Head of caudate nucleus (tissue), 42 donors: ENCODE measurements at regions not wholly inside any gene's neighbourhood (a gene's known extent, or its start where the extent isn't known, plus 50 kb on each side); places are given as distances from the start of the nearest gene placed in this dataset.
"Not testable (repeated sequence)": the region's sequence is repeated elsewhere in the genome, so short reads cannot be mapped to it uniquely, and the experiment has no call there.

Experiments
- DNase-seq, 42 donors: peaks; one replicate each; pipeline versions ENCODE4 v3.0.0 to v3.0.0-alpha.2; 2020 to 2021; ENCODE audit warnings: mixed read lengths in 7 of 42
- intact Hi-C: fragments of 100-400 bp; cut with DNase I; formaldehyde crosslinking; loops from one replicate; pipeline ENCODE4 v1.15.0; 2022

DNA sequence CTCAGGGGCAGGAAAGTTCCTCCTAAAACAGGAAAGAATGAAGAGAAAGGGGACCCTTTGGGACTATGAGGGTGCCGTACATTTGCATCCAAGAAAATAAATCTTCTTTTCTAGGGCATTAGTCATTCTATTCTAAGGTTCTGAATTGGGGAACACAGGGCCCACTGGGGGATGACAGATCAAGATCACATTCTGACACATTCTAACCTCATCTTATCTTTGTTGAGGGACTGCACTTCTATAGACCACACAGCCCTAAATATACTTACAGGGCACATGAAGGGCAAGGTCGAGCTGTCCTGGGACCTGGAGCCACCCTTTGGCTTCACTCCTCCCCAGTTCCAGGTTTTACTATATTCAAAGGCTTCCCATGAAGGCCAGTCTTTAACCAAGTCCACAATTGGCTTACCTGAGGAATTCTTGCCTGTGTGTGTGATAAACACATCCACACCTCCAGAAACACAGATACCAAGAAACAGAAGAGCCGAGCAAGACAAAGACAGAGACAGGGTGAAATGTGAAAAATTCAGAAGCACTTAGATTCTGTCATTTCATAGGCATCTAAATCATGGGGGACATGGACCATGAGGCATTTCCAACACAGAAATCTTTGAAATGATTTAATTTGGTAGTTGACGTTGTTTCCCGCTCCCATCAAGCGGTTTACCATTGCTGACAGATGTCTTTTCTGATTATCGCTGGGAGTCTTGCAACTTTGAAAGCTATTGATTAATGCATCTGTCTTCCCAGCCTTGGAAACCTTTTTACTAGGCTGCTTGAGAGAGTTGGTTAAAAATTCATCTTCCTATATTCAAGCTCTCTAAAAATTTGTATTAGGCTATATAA lies 75.8 kb downstream of the CCDC71L start:
- no peak for DNase-seq
- intact Hi-C loops = no loop called here

DNA sequence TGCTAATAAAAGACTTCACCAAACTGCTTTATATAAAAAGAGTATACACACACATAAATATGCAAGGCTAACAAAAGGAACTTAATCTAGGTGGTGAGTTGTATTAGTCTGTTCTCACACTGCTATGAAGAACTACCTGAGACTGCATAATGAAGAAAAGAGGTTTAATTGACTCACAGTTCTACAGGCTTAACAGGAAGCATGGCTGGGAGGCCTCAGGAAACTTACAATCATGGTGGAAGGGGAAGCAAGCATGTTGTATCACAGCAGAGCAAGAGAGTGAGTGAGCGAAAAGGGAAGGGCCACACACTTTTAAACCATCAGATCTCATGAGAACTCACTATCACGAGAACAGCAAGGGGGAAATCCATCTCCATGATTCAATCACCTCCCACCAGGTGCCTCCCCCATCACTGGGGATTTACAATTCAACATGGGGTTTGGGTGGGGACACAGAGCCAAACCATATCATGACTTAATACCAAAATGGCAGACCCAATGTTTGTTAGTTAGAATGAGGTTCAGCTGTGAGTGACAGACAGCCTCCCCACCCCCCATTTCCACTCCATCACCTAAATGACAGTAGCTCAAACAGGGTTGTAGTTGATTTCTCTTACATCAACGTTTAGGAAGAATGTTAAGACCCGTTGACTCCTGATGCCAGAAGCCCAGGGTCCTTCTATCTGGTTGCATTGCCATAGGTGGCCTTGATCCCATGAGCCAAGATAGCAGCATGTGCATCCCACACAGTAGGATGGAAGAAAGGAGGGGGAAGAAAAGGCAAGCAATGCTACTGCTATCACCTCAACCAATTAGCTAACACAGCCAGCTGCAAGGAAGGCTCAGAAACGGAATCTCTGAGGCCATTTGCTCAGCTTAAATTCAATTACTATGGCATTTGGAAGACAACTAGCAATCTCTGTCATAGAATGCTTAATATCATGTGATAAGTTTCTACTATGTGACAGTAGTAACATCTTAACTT lies 77.0 kb downstream of the CCDC71L start:
- intact Hi-C loops = no loop called here
- no peak for DNase-seq

DNA sequence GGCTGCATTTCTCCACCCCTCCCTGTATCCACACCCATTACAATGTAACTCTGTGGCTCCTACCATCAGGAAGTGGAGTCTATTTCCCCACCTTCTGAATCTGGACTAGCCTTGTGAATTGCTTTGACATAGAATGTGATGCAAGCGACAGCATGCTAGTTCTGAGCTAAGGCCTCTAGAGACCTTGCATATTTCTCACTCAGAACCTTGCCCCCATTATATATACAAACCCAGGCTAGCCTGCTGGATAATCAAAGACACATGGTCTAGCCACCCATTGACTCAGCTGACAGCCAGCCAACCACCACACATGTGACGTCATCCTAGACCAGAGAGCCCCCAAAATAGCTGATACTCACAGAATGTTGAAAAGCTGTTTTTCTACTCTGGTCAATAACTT lies 77.9 kb downstream of the CCDC71L start:
- intact Hi-C loops = no loop called here

DNA sequence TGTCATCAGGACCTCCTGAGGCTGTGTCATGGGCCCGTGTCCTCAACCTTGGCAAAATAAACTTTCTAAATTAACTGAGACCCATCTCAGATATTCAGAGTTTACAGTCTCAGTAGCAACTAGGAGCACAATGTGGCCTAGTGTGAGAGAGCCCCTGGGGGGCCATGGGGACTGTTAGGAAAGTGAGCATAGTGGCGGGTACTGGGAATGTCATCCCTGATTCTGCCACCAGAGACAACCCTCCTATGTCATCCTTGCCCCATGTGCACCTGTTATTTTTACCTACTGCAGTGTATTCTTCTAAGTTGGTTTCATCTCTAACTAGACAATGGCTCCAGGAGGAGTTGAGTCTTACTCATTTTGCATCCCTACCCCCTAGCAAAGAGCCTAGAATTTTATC lies 78.6 kb downstream of the CCDC71L start:
- intact Hi-C loops = no loop called here
- no peak for DNase-seq

More for the DNA sequence above, 77.9 kb downstream of the CCDC71L start:
- DNase-seq = no peak

DNA sequence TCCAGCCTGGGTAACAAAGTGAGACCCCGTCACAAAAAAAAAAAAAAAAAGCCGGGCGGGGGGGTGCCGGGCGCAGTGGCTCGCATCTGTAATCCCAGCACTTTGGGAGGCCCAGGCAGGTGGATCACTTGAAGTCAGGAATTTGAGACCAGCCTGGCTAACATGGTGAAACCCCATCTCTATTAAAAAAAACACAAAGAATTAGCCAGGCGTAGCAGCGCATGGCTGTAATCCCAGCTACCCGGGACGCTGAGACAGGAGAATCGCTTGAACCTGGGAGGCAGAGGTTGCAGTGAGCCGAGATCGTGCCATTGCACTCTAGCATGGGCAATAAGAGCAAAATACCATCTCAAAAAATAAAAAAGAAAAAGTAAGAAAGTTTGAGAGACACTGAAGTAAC lies 81.9 kb downstream of the CCDC71L start:
- DNase-seq, intact Hi-C loops: not testable (repeated sequence)

DNA sequence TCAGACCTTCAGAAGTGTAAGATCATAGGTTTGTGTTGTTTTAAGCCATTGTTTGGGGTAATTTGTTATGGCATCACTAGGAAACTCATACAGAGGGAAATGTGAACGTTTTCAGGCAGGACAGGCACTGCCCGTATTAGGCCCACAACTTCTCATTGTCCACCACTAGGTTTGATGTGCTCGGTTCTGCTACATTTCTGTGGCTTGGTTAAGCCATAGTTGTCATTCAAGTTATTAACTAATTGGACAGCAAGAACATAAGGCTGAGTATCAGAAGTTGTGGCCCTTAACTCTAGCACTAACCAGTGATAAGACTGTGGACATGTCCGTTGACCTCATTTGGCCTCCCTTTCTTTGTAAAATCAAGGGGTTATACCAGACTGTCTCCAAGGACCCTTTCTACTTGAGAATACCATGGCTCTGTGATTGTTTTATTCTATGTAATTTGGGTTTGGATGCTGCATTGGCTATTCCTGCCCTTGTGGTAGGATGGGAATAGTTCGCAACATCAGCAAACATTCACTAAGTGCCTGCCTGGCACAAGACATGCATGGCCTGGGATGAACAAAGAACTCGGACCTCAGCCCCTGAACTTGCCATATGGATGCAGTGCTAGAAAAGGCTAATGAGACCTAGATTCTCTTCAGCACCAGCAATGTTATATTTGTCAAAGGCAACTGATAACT lies 85.7 kb downstream of the CCDC71L start:
- intact Hi-C loops = no loop called here
- DNase-seq = no peak

DNA sequence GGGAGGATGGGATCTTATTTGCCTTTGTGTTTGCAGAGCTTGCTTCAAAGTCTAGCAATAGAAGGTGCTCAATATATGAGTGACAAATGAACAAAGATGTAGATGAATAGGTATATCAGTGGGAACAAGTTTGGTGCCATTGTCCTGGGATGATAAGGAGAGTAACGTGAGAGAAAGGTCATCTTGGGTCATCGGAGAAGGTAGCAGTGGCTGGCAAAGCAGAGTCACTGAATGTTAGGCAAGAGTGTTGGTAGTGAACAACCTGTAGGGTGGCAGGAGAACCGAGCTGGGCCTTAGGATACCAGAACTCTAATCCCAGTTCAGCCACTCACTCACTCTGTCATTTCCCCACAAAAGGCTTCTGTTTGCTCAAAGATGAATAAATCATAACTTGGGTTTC lies 87.2 kb downstream of the CCDC71L start:
- DNase-seq = no peak
- intact Hi-C loops = no loop called here

DNA sequence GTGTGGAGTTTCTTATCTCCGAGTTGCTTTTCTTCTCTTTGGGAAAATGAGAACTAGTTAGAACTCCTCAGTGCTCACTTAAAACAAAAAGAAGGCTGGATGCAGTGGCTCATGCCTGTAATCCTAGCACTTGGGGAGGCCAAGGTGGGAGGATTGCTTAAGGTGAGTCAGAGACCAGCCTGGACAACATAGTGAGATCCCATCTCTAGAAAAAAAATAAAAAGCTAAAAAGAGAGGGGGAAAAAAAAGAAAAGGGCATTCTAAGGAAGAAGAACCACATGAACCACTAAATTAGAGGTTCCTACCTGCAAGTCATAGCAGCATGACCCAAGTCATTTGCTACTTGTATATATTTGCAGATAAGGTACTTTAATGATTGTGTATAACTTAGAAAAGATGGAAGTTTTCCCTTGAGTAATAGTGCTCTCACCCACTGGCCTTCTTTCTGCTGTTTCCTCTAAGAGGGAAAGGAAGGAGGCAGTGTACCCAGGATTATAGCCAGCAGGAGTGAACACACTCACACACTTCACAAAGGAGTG lies 87.8 kb downstream of the CCDC71L start:
- no peak for DNase-seq
- intact Hi-C loops = no loop called here

DNA sequence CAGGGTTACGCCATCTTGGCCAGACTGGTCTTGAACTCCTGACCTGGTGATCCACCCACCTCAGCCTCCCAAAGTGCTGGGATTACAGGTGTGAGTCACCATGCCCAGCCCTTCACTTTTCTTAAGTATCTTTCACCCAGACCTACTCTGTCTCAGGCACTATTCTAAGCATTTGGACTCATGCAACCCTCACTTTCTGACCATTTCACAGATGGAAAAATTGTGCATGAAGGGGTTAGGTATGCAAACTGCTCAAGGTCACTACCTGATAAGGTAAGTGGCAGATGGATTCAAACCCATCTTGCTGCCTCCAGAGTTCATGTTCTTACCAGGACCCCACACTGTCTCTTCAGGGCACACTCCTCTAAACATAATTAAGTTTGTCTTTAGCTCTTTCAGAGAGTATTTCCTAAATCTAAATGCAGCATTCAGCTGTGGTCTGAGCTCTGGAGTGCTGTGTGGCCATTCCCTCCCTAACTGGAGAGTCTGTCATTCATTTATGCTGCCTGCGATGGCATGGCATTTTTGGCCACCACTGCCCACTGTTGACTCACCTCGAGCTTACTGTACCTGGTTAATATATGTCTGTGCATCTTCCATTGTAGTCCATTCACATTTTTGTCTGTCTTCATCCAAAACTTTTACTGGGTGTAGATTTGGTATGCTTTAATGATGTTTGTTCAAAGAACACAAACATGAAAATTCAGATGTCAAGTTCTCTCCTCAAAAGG lies 88.4 kb downstream of the CCDC71L start:
- intact Hi-C loops = no loop called here
- no peak for DNase-seq

DNA sequence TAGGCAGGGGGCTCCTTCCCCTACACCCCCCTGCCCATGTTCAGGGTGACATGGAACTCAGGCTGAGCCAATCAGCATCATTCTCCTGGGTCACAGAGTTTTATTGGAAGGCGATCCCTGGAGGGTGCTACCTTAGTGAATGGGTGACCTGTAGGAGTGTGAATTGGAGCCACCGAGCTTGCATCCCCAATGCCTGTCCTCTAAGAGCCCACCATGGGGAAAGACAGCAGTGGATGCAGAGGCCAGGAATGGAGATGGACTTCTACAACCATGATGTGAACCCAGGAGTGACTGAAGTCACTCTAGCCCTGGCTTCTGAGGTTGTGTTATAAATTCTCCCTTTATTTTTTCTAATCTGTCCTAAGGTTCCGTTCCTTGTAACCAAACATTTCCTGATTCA lies 89.4 kb downstream of the CCDC71L start:
- intact Hi-C loops = no loop called here
- no peak for DNase-seq

DNA sequence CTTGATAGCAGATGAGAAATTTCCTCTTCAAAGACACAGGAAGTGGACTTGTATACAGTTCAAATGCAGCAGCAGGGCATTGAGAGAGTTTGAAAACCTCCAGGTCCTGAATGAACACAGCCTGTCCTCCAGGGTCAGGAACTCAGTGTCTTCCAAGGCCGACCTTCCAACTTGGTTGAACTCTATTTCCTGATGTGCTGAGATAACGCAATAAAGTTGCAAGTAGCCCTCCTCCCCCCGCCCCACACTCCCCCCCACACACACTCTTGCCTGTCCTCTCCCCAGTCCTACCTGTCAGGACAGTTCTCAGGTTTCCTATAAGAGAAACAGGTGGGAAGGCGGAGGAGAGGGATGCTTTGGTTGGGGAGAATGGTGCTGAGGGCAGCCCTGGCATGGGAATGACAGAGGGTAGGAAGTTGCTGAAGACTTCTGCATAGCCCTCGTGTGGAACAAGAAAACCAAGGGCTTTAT lies 90.0 kb downstream of the CCDC71L start:
- DNase-seq = no peak
- intact Hi-C loops = no loop called here

DNA sequence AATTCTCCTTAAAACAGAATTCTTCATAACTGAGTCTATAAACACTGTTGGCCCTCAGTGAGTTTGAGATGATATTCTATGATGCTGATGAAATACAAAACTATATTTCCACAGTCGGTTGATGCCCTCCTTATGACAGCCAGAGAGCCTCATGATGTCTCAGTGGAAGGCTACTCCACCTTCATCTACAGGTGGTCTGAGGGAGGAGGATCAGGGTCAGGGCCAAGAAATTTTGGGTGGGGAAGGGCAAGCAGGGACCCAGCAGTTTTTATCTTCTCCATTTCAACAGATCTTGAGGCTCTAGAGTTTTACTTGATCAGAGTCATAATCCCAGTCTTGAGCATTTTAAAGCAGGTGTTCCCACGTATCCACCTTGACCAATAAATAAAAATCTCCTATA lies 90.8 kb downstream of the CCDC71L start:
- intact Hi-C loops = no loop called here
- no peak for DNase-seq

DNA sequence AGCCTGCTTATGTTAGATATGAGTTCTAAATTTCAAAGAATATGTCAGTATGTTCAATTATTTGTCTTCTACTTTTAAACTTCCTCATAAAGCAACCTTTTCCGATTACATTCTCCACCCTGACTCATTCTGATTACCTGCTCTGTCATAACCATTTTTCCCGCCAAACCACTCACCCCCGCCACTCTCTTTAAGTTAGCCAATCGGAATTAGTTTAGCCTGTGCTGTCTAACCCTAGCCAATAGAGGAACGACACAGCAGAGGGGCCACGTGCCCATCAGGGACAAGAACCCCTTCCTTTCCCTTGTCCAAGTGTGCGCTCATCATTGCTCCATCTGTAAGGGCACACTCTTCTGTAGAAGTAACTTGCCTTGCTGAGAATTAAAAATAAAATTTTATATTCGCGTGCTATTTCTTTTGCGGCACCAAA lies 91.4 kb downstream of the CCDC71L start:
- no peak for DNase-seq
- intact Hi-C loops = no loop called here

DNA sequence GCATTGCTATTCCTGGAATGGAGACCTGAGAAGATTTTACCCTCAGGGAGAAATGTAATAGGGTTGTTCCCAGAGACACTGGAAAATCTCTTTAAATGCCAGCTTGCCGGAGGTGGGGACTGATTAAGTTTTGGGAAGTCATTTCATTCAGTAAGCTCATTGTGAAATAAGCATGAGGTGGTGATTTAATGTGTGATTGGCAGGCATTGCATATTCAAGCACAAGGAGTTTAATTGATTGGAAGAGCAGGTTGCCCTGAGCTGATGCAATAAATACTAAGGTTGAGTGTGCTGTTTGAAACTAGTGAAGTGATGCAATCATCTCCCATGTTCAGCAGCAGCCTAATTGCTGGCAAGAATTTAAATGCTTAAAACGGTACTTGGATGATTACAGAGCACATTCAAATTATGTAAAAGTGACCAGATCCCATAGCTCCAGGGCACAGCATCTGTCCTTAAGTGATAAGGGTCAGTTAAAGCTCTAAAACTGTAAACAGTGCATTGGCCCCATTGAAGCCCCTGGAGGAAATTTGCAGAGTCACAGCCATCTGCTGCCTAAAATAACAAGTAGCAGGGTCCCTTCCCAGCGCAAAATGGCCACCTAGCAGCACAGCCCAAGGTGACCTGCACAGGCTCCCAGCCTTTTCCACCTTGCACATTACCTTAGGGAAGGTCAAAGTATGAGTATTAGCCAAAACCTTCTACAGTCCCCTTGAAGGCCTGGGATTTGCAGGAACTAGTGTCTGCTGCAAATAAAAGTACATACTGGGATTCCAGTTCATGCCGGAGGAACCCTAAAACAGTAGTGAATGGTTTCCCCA lies 92.1 kb downstream of the CCDC71L start:
- DNase-seq = no peak
- intact Hi-C loops = no loop called here

DNA sequence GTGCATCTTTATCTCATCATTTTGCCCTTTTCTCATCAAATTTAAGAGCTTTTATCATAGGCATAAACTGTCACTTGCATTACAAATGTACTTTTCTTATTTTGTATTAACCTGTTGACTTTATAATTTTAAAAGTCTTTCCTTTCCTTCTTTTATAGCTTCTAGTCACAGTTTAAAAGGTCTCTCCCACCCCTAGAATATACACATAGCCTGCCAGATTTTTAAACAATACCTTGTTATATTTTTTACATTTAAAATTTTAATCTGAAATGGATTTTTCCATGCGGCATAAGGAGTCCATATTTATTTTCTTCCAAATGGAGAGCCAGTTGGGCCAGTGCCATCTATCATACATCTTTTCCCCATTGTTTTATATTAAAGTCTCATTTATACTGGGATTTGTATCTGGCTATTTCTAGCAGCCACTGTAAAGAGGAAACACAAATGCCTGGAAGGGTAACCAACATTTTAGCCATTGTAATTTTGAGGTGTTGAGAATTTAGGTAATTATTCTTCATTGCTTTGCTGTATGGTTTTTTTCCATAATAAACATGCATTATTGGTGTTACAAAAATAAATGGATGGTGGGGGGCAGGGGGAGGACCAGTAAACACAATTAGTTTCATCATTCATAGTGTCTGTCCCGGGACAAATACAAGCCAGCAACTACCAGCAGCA lies 92.8 kb downstream of the CCDC71L start:
- DNase-seq = no peak
- intact Hi-C loops = no loop called here

DNA sequence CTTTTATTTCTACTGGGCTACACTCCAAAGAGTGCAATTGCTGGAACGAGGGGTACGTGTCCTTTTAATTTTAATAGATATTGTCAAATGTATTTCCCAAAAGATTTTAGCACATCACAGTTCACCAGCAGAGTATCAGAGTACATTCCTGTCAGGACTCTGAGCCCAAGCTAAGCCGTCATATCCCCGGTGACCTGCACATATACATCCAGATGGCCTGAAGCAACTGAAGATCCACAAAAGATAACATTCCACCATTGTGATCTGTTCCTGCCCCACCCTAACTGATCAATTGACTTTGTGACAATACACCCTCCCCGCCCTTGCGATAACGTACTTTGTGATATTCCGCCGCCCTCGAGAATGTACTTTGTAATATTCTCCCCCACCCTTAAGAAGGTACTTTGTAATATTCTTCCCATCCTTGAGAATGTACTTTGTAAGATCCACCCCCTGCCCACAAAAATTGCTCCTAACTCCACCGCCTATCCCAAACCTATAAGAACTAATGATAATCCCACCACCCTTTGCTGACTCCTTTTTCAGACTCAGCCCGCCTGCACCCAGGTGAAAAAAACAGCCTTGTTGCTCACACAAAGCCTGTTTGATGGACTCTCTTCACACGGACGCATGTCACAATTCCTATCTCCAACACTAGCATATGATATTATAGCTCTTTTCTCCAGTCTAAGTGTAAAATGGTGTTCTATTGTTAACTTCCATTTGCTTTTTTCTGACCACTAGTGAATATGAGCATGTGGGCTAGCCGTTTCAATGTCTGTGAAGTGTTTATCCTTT lies 93.6 kb downstream of the CCDC71L start:
- DNase-seq, intact Hi-C loops: not testable (repeated sequence)
